ENCODE measurements at regions not wholly inside any gene's neighbourhood (a gene's known extent, or its start where the extent isn't known, plus 50 kb on each side); places are given as distances from the start of the nearest gene placed in this dataset.
"Not testable (repeated sequence)": the region's sequence is repeated elsewhere in the genome, so short reads cannot be mapped to it uniquely, and the experiment has no call there.

DNA sequence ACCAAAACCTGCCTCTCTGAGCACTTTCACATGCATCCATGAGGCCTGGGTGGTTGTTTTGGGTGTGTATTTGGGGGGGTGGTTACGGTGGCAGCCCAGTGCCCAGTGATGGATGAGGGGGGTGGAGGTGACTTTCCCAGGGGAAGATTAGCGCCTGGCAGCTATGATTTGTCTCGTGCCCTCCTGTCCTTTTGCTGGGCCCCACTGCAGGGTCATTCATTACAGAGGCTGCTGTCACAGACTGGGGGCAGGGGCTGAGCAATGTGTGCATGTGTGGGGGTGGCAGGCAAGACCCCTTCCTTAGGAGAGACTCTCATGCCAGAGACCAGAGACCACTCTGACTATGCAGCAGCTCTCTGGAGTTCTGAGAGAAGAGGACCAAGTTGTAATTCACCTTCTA is 93.7 kb downstream of the MRM1 start:
- DNase-seq (ENCODE audit: low read depth), result no peak

DNA sequence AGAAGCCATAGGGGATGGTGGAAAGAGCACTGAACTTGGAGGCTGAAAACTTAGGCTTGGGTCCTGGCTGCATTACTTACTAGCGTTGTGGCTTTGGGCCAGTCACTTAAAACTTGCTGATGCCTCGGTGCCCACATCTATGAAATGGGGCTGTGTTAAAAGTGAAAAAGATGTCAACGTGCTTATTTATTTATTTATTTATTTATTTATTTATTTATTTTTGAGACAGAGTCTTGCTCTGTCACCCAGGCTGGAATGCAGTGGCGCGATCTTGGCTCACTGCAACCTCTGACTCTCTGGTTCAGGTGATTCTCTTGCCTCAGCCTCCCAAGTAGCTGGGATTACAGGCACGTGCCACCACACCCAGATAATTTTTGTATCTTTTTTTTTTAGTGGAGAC is 94.3 kb downstream of the MRM1 start:
- DNase-seq (ENCODE audit: low read depth), result not testable (repeated sequence)

DNA sequence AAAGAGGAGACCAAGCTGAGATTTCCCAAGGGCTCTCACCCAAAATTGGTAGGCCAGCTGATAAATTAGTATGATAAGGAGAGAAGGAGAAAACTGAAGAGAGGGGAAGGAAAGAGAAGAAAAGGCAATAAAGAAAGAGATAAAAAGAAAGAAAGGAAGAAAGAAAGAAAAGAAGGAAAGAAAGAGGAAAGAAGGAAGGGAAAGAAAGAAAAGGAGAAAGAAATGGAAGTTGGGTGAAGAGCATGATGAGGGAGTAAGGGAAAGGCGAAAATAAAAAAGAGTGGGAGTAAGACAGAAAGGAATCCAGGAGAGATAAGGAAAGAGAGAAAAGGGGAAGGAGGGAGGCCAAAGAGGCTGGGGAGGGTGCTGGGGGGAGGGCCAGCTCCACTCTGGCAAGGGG is 95.4 kb downstream of the MRM1 start:
- no peak for DNase-seq (ENCODE audit: low read depth)

DNA sequence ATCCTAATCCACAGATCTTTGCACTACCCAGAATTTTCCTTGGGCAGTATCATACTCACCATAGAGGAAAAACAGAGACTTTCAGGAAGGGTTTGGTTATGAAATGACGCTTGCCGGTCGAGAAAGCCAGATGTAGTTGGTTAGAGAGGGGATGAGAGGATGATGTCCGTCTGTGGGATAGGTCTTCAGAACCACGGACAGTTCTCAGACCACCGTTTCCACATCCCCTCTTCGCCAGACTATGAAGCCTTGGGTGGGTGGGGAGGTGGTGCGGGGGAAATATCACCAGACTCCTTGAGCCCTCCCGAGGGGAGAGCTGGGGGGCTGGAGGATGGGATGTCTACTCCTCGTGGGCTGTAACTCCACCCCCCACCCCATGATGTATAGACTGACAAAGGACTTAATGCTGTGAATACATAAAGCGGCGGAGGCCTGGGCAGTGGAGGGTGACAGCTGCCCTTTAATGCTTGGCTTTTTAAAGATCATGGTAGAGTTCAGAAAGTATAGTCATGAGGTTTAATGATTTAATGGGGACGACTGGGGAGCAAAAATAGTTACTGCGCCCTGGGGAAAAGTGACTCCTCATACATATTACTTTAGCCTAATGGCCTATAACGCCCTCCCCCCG is 96.6 kb downstream of the MRM1 start:
- DNase-seq (ENCODE audit: low read depth), result no peak

DNA sequence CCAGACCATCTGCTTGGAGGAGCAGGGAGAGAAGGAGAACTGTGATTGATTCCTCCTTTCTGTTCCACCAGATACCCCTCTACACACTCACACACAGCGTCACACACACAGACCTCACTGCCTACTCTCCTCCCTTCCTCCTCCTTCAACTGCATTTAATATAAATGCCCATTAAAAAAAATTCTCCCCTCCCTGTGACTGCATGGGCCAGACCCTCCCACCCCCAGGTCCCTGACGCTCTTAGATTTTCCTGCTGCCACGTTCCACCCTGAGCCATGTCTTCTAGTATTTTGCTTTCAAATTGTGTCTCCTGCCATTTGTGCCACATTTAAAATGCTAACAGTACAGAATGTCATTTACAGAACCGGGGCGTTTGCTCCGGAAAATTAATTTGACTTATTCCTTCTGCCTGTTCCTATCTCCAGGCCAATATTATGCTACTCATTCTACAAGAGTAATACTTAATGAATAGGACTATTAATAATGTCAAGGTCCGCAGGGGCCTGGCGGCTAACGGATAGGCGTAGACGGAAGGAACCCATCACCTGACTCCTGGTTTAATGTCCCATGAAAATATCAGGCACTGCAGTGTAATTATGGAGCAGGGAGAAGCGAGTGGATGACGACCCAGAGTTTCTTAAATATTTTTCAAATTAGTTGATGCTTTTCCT is 100.2 kb downstream of the MRM1 start:
- no peak for DNase-seq (ENCODE audit: low read depth)

DNA sequence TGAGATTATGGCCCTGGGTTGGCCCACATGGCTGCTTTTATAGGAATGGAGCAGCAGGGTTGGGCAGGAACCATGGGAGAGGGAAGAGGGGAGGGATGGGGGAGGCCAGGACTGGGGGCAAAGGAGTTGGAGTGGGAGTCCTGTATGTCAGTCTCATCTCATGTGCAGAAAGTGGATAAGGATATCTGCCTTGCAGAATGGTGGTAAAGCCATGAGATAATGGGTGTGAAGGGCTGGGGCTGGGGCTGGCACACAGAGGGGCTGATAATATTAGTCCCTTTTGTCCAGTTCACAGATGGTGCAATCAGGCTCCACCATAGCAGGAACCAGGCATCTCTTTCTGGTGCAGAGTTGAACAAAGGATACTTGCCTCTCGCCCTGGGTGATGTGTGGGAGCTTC is 101.3 kb downstream of the MRM1 start:
- no peak for DNase-seq (ENCODE audit: low read depth)

DNA sequence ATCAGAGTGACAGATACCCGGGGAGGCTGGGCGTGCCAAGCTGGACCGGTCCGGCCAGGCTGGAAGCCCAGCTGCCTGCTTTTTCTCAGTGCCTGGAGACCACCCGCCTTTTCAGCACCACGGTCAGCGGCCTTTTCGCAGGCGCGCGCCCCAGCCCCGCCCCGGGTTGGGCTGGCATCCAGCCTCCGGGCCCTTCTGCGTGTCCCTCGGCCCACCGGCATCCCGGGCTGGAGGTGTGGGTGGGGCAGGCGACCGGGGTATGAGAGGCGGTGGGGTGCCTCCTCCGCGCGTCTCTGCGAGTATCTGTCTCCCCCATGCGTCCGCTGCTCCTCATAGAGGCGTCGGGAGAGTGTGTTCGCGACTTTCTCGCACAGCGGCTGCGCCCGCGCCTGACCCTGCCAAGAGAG is 102.5 kb downstream of the MRM1 start:
- DNase-seq (ENCODE audit: low read depth), result peak; percentile 3

DNA sequence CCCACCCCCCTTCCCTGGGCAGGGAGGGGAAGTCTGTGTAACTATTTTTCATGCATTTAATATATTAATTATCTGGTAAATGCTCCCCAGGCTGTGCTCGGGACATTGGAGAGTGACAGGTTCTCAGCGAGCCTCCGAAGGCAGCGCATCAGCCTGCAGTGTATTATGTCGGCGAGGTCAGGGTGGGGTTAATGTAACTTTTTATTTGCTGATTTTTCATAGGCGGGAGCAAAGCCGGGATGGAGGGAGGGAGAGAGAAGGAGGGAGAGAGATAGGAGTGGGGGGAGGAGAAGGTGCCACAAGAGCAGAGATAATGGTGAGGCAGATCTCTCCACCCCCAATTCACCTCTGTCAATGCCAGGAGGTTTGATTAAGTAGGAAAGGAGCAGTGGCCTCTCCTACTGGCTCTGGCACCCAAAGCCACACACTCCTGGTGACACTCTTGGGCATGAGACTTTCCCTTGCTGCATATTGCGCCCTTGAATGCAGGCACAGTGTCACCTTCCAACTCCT is 104.0 kb downstream of the MRM1 start:
- no peak for DNase-seq (ENCODE audit: low read depth)

DNA sequence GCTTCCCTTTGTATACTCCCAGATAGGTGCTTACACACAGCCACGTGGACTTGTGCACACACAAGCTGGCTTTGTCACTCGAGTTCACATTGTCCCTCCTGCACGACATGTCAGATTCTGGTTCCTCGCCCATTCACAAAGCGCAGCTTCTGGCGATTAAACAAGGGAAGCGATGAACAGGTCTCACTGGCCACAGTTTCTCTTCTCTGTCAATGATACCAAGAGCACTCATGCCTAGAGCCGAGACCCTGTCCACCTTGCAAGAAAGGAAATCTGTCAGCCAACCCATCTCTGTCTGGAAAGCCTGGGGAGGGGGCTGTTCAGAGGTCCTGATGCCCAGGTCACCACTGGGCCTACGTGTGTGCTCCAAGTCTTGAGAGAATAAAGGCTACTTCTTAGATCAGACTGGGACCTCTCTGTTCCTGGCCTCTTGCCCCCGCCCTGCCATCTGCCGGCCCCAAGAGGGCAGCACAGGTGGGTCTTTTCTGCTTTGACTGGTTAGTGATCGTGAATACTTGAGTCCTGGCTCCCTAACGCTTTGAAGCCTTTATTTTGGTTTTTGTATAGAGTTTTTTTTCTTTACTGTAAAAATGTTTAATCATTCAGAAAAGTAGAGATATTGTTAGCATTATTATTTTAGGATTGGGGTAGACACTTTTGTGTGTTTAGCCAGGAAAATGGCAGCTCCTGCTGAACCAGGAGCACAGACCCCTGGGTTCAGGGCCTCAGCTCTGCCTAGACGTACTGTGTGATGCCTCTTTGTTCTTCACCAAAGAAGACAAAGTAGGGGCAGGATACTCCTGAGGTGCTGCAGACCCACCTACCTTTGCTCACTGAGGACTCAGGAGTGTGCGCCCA is 104.7 kb downstream of the MRM1 start:
- peak; percentile 30 for DNase-seq (ENCODE audit: low read depth)

DNA sequence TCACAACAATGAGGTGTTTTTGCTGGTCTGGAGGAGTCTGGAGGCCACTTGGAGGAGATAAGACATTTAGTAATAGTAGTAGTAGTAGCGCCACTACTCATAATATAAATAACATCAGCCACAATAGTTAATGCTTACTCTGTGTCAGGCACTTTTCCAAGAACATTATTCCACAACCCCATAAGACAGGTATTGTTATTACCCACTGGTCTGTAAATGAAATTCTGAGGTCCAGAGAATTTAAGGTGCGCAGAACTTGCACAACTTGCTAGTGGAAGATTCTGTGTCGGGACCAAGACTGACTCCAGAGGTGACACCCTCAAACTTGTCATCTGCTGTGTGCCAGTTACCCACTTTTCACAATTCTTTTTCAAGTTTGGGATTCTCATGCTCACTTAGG is 106.5 kb downstream of the MRM1 start:
- DNase-seq (ENCODE audit: low read depth), result no peak

DNA sequence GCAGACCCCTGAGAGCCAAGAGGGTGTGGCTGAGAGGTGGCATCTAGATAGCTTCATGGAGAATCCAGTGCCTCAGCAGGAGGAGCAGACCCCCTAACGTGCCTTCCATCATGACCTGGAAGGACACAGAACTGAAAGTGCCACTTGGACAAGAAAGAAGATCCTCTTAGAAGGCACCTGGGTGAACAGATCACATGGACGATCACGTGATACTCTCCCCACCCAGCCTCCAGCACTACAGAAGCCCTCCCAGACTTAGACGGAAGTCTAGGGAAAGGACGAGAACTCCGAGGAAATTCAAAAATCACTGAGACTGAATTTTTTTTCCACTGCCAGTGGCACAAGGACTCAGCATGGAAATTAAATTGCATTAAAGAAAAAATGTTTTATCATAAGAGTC is 113.4 kb downstream of the MRM1 start:
- no peak for DNase-seq (ENCODE audit: low read depth)

DNA sequence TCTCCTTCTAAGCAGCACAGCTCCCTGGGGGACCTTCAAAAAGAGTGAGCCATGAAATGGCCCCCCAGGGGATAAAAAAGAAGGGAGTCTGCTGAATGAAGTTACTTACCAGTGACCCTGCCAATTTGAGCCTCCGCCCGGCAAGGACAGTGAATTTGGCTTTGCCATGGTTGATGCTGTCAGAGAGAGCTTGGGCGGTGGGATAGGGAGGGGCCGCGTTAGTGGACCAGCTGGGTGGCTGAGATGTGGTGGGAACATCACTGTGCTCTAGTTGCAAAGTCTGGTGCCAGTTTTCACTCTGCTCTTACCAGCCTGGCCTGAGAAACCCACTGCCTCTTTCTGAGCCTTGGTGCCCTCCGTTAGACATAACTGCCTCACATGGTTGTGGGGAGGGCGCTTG is 114.6 kb downstream of the MRM1 start:
- DNase-seq (ENCODE audit: low read depth), result no peak

DNA sequence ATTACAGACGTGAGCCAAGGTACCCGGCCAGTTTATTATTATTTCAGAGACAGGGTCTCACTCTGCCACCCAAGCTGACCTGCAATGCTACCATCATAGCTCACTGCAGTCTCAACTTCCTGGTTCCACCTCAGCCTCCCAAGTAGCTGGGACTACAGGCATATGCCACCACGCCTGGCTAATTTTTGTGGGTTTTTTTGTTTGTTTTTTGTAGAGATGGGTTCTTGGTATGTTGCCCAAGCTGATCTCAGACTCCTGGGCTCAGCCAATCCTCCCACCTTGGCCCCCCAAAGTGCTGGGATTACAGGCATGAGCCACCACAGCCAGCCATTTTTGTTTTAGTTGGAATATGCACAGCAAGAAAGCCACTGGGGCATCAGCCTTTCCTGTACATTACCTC is 115.7 kb downstream of the MRM1 start:
- DNase-seq (ENCODE audit: low read depth), result no peak

DNA sequence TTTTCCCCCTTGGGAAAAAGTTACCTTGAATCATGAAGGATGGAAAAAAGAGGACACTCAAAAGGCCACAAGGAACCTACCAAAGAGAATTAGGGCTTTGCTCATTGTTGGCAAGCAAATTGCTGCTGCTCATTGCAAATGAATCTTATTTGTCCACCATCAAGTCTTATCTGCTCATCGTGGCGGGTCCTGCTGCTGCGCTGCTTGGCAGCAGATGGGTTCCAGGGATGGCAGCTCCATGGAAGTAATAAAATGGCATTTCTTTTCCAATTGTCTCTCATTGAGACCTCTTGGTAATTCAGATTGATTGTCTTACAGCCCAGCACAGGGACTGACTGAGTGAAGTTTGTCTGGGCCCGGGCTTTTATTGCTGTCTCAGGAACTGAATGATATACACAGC is 118.7 kb downstream of the MRM1 start:
- no peak for DNase-seq (ENCODE audit: low read depth)

DNA sequence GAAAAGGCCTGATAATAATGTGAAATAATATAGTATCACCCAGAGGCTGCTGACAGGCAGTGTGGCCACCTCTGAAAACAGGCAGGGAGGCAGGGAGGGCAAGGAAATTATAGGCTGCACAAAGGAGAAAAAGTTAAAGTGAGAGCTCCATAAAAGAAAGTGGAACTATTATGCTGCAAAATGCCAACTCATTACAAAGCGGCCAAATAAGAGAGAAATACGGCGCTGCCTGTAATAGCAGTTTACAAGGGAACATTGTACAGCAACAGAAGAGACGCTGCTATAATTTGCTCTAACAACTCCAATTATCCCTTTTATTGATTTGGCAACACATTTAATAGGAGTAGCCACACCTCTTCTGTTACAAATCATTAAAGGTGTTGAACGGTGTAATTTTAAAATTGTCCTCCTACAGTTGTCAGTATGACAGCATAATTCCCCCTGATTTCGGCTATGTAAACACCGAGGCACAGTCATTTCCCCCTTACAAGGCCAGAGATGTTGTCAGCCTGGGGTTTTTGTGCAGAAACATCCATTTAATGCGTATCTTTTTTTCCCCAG is 120.3 kb downstream of the MRM1 start:
- no peak for DNase-seq (ENCODE audit: low read depth)

DNA sequence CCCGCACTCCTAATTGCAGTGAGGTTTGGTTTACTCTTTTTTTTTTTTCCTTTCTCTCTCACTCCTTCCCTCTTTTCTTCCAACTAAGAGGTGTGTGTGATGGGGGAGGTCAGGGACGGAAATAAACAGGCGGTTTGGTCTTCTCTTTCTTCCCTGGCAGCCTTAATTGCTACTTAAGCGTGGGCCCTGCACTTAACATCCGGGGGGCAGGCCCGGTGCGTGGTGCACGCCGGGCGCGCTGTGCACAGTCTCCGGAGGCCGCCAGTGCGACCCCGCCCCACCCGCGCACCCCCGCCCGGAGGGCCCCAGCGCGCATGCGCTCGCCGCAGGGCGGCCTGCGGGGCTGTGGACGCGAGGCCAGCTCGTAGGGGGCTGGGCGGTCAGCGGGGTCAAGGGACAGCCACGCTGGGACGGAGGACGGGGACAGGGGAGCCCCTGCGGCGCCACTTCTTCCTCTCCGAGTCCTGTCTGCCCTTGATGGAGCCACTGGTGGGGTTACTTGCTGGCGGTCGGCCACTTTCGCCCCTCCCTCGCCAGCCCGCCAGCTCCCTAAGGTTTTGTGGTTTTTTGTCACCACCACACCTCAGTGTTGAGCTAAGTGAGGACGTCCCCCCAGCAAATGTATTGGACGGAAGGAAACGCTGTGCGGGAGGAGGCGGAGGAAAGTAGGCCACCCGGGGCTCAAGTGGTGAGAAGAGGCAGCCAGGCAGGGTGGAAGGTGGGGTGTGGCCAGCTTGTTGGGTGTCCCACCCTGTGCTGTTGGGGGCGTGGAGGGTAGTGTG is 120.9 kb downstream of the MRM1 start:
- no peak for DNase-seq (ENCODE audit: low read depth)

DNA sequence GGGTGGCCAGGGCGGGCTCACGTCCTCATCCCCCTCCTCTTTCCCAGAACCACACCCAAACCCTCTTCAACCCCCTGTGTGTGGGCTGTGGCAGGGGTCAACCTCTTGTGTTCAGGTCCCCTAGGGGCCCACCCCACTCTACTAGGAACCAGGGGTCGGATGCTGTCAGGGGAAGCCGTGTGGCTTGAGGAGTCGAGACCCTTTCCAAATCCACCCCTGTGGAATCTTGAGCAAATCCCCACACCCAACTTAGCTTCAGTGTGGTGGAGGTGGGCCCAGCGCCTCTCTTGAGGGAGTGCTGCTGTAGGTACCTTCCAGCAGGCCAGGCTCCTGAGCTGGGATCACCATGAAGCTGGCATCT is 121.5 kb downstream of the MRM1 start:
- no peak for DNase-seq (ENCODE audit: low read depth)

DNA sequence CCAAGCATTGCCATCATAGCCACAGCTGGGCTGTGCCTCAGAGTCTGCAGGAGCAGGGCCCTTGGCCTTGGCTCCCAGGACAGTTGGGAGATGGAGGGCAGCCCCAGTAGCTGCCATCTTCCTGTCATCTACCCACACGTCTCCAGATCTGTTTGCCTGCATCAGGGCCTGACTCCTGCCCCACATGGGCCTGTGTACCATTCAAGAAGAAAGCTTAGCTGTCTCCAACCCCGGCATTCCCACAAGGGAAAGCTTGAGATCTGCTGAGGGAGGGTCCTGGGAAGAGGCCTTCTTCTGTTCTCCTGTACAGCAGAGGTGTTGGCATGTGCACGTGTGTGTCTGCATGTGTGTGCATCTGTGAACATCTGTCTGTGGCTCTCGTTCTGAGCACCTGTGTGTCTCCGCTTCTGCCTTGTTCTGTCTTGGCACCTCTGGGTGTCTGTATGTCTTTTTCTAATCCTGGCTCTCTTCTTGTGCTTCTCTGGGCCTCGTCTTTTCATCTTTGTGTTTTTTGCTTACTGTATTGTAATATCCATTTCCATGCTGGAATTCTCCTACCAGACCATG is 122.2 kb downstream of the MRM1 start:
- DNase-seq (ENCODE audit: low read depth), result no peak

DNA sequence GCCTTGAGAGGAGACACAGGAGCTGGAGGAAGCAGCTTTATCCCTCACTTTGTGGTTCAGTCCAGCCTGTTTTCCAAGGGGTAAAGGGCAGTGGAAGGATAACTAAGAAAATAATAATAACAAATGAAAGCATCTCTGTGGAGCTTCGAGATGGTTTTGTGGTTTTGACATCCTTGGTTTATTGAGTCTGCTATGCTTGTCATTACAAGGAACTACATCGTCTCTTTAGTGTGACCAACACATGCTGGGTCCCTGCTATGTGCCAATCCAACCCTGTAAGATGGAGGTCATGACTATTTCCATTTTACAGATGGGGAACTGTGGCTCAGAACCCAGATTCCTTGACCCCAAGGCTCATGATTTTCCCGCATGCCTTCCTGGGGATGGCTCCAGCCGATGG is 124.8 kb downstream of the MRM1 start:
- no peak for DNase-seq (ENCODE audit: low read depth)

DNA sequence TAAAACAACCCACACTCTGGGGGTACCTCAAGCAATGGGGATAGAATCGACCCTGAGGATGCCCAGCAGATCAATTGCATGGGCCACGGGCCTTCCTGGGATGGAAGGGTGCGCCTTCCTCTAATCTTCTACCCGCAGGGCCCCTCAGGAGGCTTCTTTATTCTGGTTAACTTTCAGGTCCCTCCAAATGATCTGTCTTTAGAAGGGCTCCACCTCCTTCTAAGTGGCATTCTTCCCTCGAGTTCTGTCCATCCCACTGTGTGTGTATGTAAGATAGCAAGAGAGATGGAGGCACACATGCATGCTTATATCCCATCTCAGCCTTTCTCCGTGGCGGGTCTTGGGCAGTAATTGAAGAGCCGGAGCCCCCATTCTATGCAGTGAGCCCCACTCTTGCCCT is 125.7 kb downstream of the MRM1 start:
- DNase-seq (ENCODE audit: low read depth), result no peak

DNA sequence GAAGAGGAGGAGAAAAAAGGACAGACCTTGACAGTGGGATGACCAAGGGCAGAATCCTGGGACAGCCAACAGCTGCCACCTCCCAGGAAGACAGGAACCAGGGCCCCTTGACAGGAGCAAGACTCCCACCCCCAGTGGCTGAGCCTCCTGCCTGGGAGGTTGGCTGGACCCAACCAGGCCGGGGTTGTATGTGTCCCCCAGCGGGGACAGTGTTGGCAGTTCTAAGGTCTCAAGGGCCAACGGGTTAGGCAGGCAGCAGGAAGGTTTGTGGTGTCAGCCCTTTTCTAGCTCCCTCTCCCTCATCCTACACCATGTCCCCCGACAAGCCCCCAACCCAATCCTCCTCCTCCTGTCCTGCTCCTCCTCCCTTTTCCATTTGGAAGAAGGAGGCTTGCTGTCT is 126.2 kb downstream of the MRM1 start:
- DNase-seq (ENCODE audit: low read depth), result no peak

Measured in LHCN-M2 (cell line).